ENCODE measurements at regions not wholly inside any gene's neighbourhood (a gene's known extent, or its start where the extent isn't known, plus 50 kb on each side); places are given as distances from the start of the nearest gene placed in this dataset.

DNA sequence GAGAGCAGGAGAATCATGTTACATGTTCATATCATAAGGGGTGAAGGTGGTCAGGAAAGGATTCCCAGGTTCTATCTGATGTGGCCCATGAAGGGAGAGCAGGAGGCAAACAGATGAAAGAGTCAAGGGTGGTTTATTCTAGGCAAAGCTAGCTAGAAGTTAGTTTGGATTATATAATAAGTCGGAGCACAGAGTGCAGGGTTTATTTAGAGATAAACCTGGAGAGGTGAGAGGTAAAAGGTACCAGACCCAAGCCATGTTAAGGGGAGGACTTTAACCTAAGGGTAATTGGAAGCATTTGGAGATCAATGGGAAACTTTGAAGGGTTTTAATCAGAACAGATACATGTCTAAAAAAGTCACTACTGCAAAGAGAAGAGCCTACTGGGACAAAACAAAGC, 69.2 kb upstream of the LRATD1 start:
- DNase-seq, result no peak

DNA sequence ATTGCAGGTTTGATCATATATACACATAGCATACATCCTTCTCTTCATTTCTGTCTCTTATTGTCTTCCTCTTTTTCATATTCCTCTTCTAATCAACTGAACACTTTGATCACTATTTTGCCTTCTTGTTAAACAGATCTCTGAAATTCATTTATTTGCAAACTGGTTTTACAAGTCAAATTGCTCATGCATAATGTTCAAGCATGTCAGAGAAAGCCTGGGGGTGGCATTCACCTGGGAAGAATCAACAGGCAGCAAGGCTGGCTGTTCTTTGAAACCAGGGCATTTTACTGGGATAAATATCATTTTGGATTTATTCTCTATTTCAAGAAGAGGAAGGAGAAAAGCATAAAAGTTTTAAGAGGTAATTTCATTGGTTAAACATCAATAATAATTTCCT, 66.9 kb upstream of the LRATD1 start:
- DNase-seq, result no peak

DNA sequence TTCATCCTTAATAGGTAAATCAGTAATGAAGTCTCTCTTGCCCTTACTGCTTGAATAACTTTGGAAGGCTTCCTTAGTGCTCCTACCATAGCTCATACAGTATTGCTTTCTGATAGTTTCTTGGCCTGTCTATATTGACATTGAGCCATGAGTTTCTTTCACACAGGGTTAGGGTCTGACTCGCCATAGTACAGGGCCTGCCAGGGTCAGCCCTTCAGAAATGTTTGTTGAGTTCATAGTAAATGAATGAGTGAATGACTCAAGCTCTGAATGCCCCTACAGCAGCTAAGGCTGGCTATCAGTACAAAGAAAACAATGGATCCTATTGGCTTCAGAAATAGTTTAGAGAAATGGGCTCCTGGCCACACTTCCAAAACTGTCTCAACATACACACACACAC, 65.0 kb upstream of the LRATD1 start:
- DNase-seq, result no peak

DNA sequence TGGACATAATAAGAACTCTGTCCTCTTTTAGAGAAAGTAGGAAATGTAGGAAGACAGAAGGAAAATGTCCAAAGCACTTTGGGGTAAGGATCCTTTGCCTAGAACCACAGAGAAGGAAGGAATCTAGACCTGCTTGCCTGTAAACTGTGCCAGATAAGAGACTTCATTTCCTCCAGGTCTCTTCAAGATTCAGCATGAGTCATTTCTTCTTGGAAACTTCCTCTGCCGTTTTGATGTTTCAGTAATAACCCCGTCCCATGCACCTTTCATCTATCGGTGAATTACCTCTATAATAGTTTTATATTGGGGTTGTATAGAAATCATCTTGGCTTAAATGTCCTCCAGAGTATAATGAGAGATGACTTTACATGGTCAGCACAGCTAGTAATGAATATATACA, 63.2 kb upstream of the LRATD1 start:
- DNase-seq, result no peak

DNA sequence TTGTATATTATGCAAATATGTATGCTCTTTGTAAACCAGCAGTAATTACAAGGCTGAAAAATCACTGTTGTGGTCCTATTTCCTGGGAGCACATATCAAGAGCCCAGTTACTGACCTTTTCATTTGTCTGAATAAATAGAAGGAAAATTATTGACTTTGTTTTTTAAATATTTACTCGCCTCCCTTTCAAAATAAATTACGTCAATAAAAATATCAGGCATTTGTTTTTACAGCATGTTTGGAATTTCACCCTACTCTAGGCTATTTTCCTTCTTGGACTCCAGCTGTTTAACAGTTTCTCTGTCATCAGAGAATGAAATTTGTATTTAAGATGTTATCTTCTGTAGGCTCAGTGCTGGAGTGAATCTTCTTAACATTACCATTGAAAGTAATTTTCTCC, 59.9 kb upstream of the LRATD1 start:
- no peak for DNase-seq

DNA sequence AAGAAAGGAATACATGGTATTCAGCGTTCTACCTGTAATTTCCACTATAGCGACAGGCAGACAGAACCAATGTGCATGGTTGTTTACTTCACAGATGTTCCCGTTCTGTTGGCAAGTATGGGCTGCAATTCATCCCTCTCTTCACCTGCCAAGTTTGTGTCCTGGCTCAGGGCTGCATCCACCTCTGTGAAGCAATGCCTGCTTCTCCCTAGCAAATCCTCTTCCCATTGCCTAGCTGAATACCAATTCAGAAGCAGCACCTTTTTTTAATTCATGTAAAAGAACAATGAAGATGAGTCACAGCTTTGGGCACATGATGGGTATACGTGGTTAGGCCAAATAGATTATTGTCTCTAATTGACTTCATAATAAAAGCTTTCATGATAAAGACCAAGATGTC, 54.7 kb upstream of the LRATD1 start:
- no peak for DNase-seq

All from DMS 273 treated with DMSO at 0.1 percent for 48 hours (cell line).